HG02610 (cell line): ENCODE measurements at regions not wholly inside any gene's neighbourhood (a gene's known extent, or its start where the extent isn't known, plus 50 kb on each side); places are given as distances from the start of the nearest gene placed in this dataset.

Source experiments
- ATAC-seq: cut with Tn5 transposase; IDR thresholded peaks from one replicate; pipeline ENCODE4 v1.9.1; 2021; ENCODE audit warnings: mild to moderate bottlenecking, moderate library complexity; ENCODE audit not compliant: unreplicated experiment

DNA sequence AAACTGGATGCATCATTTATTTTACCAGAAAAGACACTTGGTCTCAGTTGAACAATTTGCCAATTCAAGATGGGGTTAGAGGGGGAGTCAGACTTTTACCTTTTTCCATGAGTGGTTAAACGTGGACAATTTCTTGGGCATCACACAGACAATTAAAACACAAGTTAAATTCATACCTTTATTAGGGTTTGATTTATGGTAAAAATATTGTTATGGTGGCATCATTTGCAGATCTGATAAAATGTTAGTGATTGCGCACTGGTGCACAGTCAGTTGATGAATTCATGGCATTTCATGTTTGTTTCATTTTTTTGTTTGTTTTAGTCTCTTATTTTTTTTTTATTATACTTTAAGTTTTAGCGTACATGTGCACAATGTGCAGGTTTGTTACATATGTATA is 399.9 kb downstream of the DOK5 start:
- ATAC-seq: no peak

DNA sequence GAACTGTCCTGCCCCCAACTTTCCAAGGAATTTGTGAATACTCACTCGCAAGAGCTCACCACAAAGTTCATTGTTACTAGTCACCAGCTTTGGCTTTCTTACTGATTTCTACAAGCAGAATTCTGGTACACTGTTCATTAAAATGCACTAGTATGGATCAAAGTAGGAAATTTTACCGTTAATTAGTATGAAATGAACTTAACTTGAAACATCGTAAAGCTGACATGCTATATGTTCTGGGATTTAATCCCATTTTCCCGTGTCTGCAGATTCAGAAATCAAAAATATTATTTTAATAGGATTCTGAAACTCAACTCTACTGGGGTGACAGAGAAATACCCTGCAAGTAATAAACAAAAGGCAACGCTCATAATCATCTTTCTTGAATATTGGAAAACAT is 399.3 kb downstream of the DOK5 start:
- ATAC-seq: no peak

DNA sequence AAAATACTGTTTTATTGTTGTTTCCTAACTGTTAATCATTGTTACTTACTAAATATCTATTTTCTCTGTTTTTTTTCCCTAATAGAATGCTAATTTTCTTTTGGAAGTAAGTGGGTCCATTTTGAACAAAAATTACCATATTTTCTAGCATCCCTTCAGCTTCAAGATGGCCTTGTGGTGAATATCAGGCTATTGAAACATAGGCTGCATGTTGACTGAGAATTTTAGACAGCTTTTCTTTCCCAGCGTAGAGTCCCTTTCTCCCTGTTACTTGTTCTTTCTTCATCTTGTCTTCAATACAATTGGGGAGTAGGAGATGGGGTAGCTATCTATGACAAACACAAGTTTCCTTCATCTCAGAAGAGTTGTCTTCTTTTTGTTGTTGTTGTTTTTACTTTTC is 397.0 kb downstream of the DOK5 start:
- no peak for ATAC-seq

DNA sequence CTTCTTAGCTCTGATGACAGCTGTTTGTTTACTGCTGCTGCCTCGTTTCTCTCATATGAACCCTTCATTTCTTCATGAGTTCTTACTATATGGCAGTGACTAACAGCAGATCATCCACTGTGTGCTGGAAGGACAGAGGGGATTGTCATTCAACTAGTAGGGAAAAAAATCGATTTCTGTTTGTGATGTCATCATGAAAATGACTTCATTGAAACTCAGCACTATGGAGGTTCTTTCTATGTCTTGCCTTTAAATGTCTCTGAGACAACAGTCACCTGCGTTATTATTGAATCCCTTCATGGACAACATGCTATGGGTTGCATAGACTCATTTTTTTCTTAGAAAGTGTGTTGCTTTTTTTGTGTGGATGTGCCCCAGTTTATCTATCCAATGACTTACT is 394.4 kb downstream of the DOK5 start:
- ATAC-seq: no peak

DNA sequence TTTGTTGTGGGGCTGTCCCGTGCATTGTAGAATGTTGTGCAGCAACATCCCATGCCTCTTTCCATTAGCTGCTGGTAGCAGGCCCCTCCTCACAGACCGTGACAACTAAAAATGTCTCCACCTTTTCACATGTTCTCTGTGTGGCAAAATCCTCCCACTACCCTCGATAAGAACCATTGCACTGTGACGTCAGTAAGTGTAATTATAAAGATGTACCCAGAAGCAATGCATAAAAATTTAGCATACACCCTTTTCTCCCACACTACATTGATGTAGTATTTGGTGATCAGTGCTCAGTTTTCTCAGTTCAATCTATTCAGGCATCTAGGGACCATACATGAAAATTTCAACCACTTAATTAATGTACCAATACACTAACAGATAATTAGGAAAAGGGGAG is 389.9 kb downstream of the DOK5 start:
- ATAC-seq: no peak

DNA sequence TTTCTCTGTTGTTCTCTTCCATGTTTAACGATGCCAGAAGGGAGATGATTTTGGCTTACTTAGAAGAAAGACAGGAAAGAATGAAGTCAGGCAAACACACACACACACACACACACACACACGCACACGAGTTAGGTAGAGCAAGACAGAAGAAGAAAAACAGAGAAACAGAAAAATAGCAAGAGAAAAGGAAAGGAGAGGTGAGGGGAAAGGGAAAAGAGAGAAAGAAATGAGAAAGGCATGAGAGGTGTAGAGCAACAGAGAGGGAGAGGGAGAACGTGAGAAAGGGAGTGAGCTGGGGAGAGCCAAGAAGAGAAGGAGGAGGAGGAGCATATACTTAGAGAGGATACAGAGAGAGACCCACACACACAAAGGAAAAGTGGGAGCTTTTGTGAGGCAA is 385.3 kb downstream of the DOK5 start:
- no peak for ATAC-seq

DNA sequence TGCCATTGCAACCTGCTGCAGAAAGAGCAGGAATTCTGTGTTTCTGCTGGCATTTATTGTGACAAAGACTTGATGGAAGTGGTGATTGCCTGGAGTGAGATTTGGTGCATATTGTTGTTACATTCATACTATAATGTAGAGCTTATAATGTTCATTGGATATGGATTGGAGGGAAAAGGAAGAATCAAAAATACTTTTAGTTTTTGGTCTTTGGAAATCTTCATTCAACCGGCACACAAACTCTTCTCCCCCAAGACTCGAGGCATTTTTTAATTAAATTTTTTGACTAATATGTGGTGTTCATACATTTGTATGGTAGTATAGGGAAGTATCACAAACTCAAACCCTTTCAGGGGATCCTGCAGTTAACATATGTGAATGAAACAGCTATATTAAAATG is 380.8 kb downstream of the DOK5 start:
- ATAC-seq: no peak

DNA sequence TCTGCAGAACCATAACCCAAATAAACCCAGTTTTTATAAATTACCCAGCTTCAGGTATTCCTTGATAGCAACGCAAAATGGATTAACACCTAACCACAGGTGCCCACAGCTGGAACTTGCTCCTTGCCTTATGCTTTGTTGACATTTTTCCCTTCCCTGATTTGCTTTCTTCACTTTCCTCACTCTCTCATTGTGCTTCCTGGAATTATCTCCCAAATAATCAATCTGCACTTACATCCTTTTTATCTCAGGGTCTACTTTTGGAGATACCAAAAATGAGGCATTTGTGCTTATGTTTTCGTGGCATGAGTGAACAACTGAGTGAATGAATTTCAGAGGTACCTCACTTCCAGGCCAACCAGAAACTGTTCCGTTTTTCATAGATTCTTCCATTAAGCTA is 374.3 kb downstream of the DOK5 start:
- ATAC-seq: no peak

DNA sequence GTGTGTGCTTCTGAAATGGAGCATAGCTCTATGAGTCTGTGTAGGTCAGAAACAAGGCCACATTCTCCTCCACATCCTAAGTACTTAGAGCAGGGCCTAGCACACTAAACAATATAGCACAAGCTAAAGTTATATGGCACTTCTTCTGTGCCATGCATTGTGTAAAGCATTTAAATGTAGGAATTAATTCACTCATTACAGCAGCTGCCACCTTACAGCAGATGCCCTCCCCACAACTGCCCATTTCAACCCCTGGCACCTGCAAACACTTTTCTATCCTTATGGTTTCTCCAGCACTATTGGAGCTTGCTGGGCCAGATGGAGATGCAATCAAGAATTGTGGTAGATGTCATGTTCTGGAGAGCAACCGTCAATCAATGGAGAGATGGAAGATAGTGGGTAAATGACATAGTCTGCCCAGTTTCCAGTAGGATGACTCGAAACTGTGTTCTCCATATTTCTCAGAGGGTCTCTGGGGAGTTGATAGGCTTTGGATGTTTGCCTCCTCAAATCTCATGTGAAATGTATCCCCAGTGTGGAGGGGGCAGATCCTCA is 373.7 kb downstream of the DOK5 start:
- no peak for ATAC-seq

DNA sequence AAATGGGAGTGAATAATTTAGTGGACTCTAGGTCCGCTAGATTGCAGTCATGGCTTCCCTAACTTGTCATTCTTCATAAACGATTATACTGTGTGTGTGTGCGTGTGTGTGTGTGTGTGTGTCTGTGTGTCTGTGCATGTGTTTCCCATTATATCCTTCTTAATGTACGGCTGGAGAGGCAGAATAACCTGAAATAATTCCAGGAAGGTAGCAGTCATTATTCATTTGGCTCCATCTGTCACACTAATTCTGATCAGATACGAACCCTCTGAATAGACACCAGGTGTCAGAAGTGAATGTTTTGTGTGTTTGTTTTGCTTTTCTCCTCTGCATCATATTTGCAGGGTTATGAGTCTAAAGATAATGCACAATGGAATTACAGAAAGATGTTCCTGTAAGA is 372.9 kb downstream of the DOK5 start:
- no peak for ATAC-seq

DNA sequence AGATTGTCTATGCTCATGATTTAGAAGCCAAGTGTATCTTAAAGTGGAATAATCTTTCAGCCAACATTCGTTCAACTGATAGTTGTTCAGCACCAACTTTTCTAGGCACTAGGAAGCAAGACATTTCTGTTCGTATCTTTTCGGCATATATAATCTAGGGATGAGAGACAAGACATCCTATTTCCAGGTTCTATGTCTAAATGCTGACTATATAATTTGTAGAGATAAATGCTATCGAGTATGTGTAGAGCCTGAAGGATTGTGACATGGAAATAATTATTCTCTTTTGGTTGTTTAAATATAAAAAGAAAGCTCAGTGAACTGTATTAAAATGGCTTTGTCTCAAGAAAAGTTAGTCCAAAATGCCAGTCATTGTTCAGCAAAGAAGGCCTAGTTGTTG is 371.6 kb downstream of the DOK5 start:
- no peak for ATAC-seq

DNA sequence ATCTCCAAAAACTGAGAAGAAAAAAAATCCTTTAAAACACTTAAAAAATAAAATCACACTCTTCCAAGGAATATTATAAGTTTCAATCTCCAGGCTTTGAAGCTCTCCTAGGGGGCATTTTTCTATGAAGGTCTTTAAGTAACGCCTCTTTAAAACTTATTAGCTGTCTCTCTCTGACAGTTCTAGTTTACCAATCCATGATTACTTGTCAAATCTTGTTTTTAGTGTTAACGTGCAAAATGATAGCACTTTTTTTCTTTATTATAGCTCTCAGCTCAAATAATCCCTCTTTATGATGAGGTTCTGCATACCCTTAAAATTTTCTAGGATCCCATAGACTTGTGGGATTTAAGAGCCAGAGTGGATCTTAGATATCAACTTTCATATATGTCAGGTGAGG is 369.0 kb downstream of the DOK5 start:
- ATAC-seq: no peak

DNA sequence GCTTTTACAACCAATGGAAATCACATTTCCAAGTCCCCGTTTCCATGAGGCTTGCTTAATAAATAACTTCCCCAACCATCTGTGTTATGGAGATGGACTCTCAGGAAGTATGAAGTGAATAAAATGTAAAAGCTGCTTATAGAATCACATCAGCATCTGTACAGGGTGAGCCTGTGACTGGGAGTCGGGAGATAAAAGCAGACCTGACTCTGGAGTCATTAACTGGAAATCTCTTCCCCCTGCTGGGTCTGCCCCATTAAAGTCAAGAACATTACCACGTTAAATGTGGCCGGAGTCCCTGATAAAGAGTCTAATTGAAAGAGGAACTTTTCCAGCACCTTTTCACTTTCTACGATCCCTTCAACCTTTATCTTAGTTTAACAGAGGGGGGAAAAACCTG is 368.5 kb downstream of the DOK5 start:
- no peak for ATAC-seq

DNA sequence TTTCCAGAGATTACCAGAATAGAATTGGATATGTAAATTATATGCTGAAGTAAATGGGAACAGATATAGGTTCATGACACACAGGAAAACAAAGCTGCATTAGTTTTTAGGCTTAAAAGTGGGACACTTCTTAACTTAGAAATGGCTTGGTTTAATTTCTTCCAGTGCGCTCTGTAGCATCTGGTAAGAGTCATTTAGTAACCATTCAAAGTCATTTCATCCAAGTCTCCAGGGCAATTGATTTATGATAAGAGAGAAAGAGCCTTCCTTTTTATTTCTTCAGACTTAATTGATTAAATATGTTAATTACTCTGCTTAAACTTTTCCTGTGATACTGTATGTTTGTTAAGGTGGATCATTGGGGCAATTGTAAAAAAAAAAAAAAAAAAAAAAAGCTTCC is 368.0 kb downstream of the DOK5 start:
- ATAC-seq: no peak

DNA sequence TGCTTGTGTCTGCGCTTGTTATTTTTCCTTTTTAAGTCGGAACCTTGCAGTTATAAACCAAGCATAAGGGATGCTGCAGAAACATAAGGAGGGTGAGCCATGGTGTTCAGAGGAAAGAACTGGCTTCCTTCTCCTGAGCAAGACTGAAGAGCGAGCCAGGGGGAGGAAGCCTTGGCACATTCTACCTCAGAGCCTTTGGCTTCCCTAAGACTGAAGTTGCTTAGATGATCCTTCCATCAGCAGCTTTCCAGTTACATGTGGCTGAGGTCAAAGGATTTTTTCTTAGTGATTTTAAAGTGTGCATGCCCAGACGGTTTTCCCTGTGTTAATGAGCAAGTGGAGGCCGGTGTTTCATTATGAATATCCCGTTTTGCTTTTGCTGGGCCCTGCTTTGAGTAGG is 363.8 kb downstream of the DOK5 start:
- no peak for ATAC-seq

DNA sequence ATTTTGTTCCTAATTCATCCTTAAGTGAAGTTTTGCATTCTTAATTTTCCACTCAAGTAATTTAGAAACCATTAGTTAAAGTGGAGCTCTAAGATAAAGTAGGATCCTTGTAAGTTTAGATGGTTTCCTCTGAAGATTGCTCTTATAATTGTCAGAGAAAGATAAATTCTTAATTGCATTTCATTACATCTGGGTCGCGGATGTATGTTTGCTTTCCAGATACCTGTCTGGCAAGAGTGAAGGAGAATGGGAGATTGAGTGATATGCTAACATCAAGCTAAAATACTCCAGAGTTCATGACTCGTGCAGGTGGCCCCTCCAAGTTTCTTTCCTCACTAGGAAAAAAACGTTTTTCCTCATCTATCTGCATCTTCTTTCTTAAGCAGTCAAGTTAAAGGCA is 361.8 kb downstream of the DOK5 start:
- no peak for ATAC-seq

DNA sequence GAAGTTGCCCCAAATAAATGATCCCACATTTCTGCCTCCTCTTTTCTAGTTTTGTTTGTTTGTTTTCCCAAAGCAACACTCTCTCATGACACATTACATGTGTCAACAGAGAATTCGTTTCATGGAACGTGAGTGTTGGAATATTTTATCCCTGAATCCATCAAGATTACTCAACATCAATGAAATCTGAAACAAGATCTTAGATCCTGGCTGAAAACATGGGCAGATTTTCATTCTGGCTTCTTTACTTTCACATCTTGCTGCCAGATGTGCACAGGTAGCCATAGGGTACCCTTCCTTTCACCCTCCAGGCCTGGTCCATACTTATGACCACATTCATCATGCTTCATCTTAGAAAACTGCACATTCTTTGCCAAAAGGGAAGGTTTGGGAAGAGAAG is 347.0 kb downstream of the DOK5 start:
- ATAC-seq: no peak

DNA sequence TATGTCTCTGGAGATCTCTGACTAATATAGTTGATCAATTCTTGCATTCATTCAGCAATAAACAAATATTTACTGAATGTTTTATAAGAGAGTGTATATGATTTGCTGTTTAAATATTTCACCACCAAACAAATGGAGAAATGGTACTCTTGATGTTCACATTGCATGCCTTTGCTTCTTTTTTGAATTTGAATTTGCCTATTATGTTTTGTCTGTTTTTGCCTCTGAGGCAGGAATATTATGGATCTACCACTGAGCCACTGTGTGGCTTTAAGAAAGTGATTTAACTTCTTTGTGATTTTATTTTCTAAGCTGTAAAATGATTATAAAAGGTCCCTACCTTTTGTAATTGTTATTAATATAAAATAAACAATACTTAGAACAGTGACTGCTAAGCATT is 345.0 kb downstream of the DOK5 start:
- no peak for ATAC-seq

DNA sequence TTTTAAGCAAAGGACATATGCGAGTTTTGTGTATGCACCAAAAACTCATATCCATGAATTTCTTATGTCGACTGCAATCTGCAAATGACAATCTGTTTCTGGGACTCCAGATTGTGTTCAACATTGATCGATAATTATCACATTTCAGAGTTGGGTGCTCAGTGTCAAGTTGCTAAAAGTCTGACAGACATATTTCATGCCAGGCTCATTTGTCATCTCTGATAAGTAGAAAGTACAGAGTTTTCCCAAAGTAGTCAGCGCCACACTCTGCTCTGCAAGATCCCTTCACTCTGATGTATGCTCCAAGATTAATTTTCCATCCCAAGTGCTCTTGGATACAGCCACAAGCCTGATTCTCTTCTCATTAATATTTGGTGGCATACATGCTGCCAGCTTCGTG is 331.1 kb downstream of the DOK5 start:
- ATAC-seq: no peak

DNA sequence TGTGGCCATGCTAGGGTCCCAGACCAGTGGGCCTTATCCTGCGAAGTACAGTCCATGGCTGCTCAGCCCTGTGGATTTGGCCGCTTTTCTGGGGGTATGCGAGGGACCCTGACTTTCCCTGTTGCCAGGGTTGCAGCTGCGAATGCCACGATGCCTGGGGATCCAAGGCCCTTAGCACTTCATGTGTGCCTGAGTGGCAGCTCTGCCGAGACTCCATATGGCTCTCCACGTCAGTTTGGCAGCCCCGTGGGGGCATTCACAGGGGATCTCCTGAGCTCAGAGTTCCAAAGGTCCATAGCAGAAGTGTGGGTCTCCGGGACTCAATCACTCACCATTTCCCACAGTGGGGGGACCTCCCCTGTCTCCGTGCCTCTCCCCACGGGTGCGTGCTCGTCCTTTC is 319.5 kb downstream of the DOK5 start:
- no peak for ATAC-seq

DNA sequence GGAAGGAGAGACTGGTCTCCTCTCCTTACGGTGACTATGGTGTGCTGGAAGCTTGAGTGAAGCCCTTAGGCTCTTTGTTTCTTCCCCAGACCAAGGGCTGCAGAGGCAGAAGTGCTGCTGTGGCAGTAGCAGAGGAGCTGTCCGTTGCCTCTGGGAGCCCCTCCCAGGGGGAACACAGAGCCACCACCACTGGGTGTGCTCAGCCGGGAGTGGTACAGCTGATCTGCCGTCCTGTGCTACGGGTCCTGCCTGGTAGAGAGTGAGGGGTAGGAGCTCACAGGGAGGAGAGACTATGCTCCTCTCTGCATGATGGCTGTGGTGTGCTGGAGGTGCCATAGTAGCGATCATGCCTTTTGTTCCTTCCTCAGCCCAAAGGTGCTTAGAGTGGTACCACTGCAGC is 318.7 kb downstream of the DOK5 start:
- ATAC-seq: no peak

DNA sequence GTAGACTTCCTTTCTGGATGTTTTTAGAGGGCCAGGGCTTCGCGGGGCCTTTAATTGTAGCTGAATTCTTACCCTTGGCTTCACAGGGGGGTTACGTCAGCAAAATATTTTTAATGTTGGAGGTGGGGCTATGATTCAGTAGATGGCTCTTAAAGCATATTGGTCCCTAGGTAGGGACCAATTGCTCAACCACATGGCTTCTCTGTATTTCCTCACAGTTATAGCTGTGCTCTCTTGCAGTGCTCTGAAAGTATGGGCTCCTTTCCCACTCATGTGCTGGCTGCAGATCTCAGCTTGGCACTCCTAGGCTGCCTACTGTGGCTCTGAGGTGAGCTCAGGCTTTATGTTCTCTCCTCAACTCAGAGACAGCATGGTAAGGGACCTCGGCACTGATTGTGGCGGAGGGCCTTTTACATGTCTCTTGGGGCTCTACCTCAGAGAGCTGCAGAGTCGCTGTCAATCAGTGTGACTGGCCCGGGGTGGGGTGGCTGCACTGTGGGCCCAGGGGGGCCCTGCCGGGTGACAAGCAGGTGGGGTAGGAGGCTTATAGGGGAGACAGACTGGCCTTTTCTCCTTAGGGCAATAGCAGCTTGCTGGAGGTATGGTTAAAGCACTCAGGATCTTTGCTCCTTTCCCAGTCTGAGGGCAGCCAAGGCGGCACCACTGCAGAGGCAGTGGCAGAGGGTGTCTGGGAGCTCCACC is 318.0 kb downstream of the DOK5 start:
- no peak for ATAC-seq

DNA sequence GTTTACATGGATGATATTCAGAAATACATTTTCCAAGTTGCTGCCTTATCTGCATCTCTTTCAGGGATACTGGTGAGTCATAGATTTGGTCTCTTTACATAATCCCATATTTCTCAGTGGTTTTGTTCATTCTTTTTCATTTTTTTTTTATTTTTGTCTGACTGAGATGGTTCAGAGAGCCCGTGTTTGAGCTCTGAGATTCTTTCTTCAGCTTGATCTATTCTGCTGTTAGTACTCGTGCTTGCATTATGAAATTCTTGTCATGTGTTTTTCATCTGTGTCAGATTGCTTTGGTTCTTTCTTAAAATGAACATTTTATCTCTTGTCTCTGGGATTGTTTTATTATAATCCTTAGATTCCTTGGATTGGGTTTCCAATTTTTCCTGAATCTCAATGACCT is 317.3 kb downstream of the DOK5 start:
- no peak for ATAC-seq
